ENCODE measurements at regions not wholly inside any gene's neighbourhood (a gene's known extent, or its start where the extent isn't known, plus 50 kb on each side); places are given as distances from the start of the nearest gene placed in this dataset.

DNA sequence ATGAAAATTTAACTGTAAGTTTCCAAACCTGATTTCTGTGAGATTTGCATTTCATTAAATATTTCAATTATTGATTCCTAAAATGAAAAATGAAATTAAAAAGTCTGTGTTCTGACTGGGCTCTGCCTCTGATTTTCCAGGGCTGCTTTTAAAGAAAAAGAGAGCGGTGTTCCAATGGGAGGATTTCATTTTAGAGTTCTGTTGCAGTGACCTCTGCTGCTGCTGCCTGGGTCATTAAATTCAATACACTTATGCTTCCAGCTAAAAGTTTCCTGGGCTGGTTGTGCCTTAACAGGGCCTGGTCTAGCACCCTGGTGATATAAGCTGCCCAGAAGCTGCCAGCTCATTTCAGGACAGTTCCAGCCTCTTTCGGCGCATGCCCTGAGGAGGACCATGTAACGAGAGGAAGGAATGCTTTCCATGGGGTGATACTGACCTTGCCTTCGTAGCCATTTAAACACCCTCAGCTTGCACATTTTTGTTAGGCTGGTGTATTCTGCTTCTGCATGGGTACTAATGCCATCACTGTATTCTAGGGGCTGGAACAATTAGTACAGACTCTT is 93.3 kb downstream of the TMEM174 start:
- no peak for DNase-seq (ENCODE audit: low read depth)

DNA sequence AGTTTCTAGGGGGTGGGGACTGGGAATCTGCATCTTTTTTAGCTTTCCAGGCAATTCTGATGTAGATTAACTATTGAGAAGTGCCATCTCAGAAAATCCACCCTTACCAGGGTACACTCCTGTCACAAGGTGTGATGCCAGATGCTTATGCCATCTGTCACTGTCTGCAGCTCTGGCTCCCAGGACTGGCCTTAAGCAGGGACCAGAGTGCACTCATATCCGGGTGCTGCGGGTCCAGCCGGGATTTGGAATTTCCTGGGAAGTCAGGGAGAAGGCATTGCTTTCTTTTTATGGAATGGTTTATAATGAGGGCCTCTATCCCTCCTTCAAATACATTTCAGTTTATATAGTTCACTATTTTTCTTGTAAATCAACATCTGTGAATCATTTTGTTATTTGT is 92.6 kb downstream of the TMEM174 start:
- no peak for DNase-seq (ENCODE audit: low read depth)

GRCh38 chr5:73264631-73265030 is 91.6 kb downstream of the TMEM174 start:
- no peak for DNase-seq (ENCODE audit: low read depth)

- DNase-seq (ENCODE audit: low read depth) = no peak
Observed at GRCh38 chr5:73263001-73263710, 90.2 kb downstream of the TMEM174 start.

DNA sequence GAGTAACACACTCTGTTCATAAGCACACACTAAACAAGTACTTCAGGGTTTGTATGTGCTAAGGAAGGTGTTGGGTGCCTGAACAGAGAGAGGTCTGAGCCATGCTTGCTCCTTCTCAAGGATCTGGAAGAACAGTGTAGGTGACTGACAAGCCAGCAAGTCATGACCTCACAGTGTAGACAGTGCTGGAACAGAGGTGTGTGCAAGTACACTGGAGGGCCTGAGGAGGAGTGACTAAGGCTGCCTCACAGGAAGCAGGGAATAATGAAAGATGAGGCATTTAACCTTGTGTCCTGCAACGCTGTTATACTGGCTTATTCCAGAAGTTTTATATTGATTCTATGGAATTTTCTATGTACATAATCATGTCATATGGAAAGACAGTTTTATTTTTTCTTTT is 83.9 kb downstream of the TMEM174 start:
- DNase-seq (ENCODE audit: low read depth) = peak; percentile 59

DNA sequence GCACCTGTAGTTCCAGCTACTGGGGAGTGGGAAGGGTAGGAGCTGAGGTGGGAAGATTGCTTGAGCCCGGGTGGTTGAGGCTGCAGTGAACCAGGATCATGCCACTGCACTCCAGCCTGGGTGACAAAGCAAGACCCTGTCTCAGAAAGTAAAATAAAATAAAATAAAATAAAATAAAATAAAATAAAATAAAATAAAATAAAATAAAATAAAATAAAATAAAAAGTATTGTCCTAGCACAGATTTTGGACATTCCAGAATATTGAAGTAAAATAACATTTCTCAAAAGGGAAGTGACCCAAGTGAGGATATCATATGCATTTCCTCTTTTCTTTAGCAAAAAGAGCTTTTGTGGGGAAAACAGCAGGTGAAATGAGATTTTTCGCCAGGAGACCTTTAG is 83.5 kb downstream of the TMEM174 start:
- no peak for DNase-seq (ENCODE audit: low read depth)

DNA sequence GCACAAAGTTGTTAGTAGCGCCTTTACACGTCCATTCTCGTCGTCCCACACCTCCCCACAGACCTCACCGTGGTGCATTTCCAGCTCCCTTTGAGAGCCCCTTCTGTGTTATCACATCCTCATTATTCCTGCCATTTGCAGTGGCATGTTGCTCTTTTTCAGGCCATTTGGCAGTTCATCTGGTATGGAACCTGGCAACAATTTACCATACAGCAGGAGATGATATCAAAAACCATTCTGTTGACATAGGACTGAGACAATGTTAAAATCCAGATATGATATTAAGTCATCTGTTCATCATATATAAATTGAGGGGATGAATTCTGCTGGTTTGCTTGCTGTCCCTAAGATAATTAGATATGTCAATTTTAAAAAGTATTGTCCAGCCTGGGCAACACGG is 83.0 kb downstream of the TMEM174 start:
- no peak for DNase-seq (ENCODE audit: low read depth)

DNA sequence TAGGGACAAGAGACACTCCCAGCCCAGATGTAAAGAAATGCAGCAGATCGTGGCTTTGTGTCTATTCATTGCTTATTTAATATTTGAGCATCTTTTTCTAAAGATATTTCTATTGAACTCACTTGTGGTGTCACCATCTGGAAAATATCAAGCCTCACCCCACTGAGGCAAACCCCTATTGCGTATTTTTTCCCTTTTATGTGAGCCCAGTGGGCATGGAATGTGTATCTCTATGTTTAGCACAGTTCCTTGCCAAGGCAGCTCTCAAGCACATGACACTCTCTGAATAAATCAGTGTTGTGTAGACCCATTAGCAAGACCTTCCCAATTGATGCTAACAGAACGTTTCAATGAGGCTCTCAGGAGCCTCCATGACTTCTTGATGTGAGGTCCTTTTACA is 81.6 kb downstream of the TMEM174 start:
- DNase-seq (ENCODE audit: low read depth) = no peak

GRCh38 chr5:73253047-73253660 is 80.2 kb downstream of the TMEM174 start:
- no peak for DNase-seq (ENCODE audit: low read depth)

GRCh38 chr5:73250645-73251044 is 77.7 kb downstream of the TMEM174 start:
- no peak for DNase-seq (ENCODE audit: low read depth)

DNA sequence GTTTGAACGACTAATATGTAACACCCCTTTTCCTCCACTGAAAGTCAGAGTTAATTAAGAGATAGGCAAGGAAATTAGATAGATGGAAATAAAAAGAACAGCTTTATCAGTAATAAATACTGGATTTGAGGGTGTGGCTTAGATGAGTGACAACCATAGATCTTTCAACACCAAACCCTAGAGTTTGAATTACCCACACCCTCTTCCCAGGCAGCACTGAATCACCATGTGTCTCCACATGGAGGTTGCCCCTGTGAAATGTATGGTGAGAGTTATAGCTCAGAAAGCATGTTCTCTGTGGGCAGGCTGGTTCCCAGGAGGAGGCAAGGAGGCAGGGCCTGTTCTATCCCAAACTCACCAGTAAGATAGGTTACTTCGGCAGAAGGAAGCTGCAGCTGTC is 69.7 kb downstream of the TMEM174 start:
- DNase-seq (ENCODE audit: low read depth) = no peak

DNA sequence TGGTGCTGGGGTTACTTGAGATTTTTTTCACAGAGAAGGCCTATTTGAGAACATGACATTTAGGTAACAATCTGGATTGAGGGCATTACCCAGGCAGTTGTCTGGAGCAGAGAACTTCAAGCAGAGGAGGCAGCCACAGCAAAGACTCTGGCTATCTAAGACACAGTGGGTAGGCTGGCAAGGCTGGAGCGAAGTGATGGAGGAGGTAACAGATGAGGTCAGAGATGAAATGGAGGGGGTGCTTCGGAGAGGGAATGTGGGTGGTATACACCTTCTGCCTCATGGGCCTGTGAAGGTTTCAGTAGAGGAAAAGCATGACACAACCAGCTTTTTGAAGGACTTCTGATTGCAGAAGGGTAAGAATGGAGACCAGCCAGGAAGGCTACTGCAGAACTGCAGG is 65.9 kb downstream of the TMEM174 start:
- no peak for DNase-seq (ENCODE audit: low read depth)

- no peak for DNase-seq (ENCODE audit: low read depth)
Observed at GRCh38 chr5:73236541-73237128, 63.6 kb downstream of the TMEM174 start.

GRCh38 chr5:73234204-73234555 is 61.2 kb downstream of the TMEM174 start:
- DNase-seq (ENCODE audit: low read depth) = peak; percentile 15

DNA sequence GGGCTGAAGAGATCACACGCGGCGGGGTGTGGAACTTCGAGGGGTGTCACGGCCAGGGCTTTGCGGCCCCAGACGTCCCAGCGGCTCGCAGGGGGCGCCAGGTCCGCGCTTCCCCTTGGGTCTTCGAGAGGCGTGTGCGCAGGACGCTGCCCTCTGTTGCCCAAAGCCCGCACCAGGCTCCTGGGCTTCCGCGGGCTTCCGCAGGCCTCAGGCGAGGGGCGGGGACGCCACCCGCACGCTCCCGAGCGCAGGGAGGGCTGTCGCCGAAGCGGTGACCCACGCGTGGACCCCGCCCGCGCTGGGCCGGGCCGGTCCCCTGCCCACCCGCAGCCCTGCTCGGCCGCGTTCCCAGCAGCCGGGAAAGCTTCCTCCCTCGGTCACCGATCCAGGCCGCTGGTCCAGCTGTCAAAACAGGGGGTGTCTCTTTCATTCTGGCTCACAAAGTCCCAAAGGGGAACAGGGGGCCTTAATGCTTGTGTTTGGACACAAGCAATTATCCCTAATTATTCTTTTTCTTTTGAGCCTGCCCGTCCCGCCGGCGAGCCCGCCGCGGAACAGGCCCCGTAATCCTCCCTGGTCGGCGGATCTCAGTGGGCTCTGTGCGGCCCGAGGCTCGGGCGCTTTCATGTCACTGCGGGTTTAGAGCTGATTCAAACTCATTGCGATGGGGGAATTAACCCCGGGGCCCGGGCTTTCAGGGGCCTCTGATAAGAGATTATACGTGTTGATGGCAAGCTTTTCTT is 60.6 kb downstream of the TMEM174 start:
- DNase-seq (ENCODE audit: low read depth) = peak; percentile 24

DNA sequence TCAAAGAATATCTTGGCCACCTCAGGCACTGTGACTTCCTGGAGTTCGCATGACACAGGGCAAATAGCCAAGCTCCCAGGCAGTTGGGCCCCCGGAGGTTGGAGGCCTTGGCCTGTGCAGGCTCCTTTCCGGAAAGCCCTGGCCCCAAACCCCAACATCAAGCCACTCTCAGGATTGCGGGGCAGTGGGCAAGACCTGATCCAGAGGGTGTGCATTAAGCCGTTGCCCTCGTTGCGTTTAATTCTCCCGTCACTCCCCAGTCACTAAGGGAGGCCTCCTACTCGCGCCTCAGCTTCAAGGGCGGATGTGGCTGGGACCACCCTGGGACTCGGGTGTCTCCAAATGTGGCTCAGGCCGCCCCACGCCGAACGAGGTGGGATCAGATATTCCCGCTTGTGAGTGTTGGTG is 60.1 kb downstream of the TMEM174 start:
- no peak for DNase-seq (ENCODE audit: low read depth)

- DNase-seq (ENCODE audit: low read depth) = no peak
Observed at GRCh38 chr5:73232266-73233041, 59.5 kb downstream of the TMEM174 start.

DNA sequence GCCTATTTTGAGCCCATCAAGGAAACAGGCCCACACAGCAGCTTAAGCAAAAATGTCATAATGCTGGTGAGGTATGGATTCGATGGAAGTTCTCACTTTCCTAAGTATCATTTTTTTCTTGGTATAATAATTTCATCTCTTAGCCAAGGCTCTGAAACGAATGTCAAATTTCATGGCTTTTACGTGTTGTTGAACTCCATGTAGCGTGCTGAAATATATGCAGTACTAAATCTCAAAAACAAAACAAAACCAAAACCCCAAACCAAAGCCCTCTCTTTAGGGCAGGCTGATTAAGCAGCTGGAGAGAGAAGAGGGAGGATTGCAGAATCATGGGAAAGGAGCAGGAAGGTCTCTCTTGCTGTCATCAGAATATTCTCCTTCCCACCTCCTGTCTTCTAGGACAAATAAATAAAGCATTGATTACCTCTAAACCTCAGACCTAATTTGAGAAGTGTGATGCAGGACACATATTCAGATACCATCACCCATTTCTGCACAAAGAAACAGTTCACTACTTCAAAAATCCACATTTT is 58.3 kb downstream of the TMEM174 start:
- DNase-seq (ENCODE audit: low read depth) = no peak

DNA sequence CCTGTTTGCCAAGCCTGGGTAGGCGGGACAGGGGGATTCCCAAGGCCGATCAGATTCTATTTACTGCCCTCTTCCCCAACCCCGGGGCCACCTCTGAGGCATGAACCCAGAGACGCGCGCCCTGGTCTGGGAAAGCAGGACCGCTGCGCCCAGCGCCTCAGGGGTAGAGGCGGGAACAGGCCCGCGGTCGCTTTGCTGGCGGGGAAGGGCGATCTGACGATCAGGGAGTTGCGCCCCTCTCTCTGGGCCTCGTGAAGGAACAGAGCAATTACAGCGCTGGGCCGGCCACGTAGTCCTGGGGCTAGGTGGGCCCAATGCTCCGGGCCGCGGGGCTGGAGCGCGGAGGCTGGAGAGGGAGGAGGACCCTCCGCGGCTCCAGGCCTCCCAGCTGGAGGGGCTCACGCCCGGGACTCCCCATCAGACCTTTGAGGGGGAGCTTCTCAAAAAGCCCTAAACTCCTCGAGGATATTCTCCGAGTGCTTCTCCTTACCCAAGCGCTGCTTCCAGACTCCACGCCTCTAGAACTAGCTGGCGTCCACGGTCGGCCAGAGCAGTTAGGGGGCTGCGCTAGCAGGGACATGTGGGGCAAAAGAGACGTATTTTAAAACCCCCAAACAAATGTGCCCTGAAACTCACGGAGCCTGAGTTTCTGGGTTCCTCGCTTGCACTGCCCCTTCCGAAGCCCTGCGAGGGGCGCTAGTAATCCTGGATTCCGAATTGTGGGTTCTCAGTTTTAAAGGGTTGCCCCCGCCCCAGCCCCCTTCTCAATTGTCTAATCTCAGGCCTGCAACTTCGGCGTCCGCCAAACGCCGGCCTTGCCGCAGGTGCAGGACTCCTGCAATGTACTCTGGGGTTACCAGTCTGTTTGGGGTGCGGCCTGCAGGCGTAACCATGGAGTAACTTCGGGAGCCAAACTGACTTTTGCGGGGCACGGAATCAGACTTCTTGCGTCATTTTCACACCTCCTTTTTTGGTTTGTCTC is 57.6 kb downstream of the TMEM174 start:
- no peak for DNase-seq (ENCODE audit: low read depth)

DNA sequence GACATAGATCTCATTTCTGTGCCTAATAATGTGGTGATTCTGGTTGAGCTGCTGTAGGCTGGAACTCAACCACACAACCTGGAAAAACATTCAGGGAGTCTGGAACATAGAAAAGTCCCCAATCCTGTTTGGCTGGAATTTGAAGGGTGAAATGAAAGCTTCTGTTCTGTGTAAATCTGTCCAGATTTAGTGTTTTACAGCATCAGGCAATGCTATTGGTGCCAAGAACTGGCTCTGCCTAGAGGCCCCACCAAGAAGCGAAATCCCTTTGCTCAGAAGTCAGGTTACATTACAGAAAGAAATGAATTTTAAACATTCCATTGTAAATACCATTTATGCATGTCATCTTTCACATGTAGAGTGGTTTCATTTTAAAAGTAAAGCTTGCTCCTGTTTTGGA is 56.3 kb downstream of the TMEM174 start:
- peak; percentile 18 for DNase-seq (ENCODE audit: low read depth)

All from M059J (cell line).